ES-I3 (cell line): ENCODE measurements at regions not wholly inside any gene's neighbourhood (a gene's known extent, or its start where the extent isn't known, plus 50 kb on each side); places are given as distances from the start of the nearest gene placed in this dataset.
"Not testable (repeated sequence)": the region's sequence is repeated elsewhere in the genome, so short reads cannot be mapped to it uniquely, and the experiment has no call there.

Experiments
- H3K36me3 ChIP-seq: 2 replicates; pipeline ENCODE4 v1.6.1; 2013; ENCODE audit warnings: mild to moderate bottlenecking, low read length, control low read depth, moderate library complexity; ENCODE audit not compliant: insufficient read depth
- H3K4me1 ChIP-seq: 2 replicates; pipeline ENCODE4 v1.6.1; 2013; ENCODE audit warnings: mild to moderate bottlenecking, control low read depth, low read length; ENCODE audit not compliant: insufficient read depth
- H3K9ac ChIP-seq: 2 replicates; pipeline ENCODE4 v1.6.1; 2013; ENCODE audit warnings: low read depth, mild to moderate bottlenecking, low read length, moderate library complexity
- H3K9me3 ChIP-seq: 2 replicates; pipeline ENCODE4 v1.6.1; 2013; ENCODE audit warnings: mild to moderate bottlenecking, low read length, moderate library complexity; ENCODE audit not compliant: control insufficient read depth, insufficient read depth

DNA sequence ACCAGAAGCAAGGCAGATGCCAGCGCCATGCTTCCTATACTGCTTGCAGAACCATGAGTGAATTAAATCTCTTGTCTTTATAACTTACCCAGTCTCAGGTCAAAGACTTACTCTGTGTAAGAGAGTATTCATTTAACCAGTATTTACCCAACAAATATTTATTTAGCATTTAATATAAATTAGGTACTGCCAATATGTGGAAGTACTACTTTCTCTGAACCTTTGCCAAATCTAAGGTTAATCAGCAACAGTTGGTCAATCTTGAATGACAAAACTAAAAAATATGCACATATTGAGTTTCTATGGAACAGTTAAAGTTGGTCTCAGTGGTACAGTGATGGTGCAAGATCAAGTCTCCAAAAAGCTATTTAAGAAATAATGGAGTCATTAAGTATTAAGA, 155.9 kb upstream of the CCNG1 start:
- Histone ChIP-seq H3K9ac (no peak overlapping the region), H3K36me3 (no peaks in the 10 kb centered on the region), H3K4me1 (no peaks in the 10 kb centered on the region), H3K9me3 (no peaks in the 10 kb centered on the region)

DNA sequence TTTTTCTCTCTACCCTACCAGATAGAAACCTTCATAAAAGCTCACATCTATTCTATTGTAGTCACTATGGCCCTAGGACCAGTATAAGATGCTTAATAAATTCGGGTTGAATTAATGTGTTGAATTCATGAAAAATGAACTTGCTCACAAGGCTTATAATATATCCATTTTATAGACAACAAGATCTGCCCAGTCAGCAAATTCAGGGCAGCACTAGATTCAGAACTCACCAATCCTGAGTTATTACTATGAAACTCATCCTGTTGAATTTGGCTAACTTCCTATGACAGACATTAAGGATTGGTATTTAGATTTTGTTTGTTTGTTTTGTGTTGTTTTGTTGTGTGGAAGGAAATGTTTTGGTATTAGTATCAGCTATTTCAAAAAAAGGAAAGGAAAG, 143.6 kb upstream of the CCNG1 start:
- Histone ChIP-seq H3K36me3 (no peaks in the 10 kb centered on the region), H3K4me1 (no peaks in the 10 kb centered on the region), H3K9me3 (no peaks in the 10 kb centered on the region), H3K9ac (no peak overlapping the region)

DNA sequence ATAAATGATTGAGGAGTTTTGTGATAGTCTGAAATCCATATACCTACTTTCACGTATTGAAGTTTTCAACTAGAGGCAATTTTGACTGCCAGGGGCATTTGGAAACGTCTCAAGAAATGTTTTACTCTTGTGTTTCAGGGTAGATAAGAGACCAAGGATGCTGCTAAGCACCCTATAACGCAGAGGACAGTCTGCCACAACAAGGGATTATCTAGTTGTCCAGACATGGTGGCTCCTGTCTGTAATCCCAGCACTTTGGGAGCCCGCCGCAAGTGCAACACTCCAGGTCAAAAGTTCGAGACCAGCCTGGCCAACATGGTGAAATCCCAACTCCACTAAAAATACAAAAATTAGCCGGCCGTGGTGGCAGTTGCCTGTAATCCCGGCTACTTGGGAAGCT, 133.7 kb upstream of the CCNG1 start:
- H3K36me3 ChIP-seq: no peaks in the 10 kb centered on the region
- no peaks in the 10 kb centered on the region for H3K9me3 ChIP-seq
- H3K9ac ChIP-seq: no peak overlapping the region
- H3K4me1 ChIP-seq: no peaks in the 10 kb centered on the region

DNA sequence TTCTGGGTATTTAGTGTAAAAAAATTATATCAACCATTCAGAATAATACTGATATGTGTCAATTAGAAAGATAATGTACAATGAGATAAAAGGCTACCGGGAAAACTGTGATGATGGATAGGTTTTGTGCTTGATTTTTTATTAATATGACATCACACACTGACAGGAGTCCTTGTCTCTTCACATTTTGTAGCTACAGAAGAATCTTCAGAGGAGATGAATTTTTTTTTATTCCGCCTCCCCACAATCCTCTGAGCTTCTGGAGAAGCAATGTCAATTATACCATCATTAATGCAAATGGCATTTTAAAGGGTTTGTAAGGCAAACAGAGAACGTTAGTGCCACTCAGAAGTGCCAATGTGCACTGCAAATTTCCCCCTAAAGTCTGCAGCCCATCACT, 131.7 kb upstream of the CCNG1 start:
- H3K4me1 ChIP-seq: no peaks in the 10 kb centered on the region
- no peaks in the 10 kb centered on the region; the same call in 1 of the 2 replicates for H3K9me3 ChIP-seq

DNA sequence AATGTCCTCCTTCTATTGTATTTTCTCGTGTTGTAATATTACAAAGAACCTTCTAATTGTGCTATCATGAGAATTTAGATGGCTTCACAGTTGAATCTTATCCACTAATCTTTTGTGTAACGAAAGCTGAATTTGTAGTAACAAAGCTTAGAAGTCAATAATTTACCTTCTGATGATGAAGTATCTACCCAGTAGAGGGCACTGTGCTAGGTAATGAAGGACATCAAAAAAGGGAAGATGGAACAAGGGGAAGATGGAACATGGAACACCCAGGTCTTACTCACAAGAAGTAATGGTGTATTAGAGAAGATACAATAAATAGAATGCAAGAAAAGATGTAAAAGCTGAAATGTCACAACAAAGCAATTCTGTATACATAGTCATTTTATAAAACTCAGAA, 131.0 kb upstream of the CCNG1 start:
- Histone ChIP-seq H3K9me3 (no peaks in the 10 kb centered on the region; the same call in 1 of the 2 replicates), H3K4me1 (no peaks in the 10 kb centered on the region), H3K36me3 (no peaks in the 10 kb centered on the region), H3K9ac (no peak overlapping the region)

More for the DNA sequence above, 131.7 kb upstream of the CCNG1 start:
- Histone ChIP-seq H3K9ac (no peak overlapping the region), H3K36me3 (no peaks in the 10 kb centered on the region)

DNA sequence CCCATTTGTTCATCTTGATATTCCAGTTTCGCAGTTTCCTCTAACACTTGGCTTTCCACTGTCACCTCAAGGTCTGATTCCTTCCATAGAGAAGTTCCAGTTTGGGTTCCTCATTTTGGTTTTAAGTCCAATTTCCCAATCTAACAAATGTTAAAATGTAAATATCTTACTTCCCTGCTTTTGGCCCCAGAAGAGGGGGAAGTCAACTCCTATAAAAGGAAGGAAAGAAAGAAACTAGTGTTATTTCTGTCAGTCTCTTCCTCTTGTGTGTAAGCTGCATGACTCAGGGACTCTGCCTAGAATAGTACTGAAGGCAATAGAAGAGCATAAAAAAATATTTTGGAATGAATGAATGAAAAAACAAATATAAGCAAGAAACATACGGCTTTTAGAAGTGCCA, 127.5 kb upstream of the CCNG1 start:
- no peaks in the 10 kb centered on the region for H3K36me3 ChIP-seq
- no peak overlapping the region for H3K9ac ChIP-seq
- peaks cover 17% of the 10 kb centered on the region for H3K9me3 ChIP-seq
- no peaks in the 10 kb centered on the region; the same call in 1 of the 2 replicates for H3K4me1 ChIP-seq

DNA sequence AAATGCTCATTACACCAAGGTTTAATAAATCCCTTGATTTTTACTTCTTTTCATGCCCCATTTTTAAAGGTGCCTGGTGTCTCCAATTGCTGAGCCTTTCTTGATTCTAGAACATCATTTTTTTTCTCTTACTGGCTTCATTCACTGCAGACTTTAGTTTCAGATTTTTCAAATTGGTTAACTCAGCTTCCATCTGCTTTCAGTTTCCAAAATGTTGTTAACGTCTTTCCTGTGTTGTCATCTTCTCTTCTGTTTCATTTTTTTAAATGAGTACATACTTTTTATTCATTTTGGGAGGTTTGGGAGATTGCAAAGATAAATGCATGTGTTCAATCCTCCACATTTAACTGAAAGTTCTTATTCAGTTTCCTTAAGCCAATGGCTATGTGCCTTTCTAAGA, 126.4 kb upstream of the CCNG1 start:
- H3K9ac ChIP-seq: no peak overlapping the region

DNA sequence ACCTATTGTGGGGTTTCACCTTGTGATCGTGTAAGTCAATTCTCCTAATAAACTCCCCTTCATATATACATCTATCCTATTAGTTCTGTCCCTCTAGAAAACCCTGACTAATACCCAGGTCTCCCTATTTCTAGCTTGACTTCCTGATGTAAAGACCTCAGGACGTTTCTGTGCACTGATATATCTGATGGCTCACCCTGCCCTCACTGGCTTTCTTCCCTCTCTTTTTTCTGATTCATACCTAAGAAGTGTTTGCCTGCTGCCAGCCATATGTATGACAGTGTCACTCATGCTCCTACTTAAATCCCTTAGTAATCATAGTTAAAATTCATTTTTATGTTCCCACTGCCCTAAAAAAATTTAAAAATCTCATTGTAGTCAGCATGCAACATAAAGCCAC, 124.8 kb upstream of the CCNG1 start:
- Histone ChIP-seq H3K9ac (no peak overlapping the region), H3K9me3 (peaks cover 17% of the 10 kb centered on the region), H3K4me1 (no peaks in the 10 kb centered on the region; the same call in 1 of the 2 replicates), H3K36me3 (no peaks in the 10 kb centered on the region)

More for the DNA sequence above, 126.4 kb upstream of the CCNG1 start:
- peaks cover 17% of the 10 kb centered on the region for H3K9me3 ChIP-seq
- H3K4me1 ChIP-seq: no peaks in the 10 kb centered on the region; the same call in 1 of the 2 replicates
- no peaks in the 10 kb centered on the region for H3K36me3 ChIP-seq

DNA sequence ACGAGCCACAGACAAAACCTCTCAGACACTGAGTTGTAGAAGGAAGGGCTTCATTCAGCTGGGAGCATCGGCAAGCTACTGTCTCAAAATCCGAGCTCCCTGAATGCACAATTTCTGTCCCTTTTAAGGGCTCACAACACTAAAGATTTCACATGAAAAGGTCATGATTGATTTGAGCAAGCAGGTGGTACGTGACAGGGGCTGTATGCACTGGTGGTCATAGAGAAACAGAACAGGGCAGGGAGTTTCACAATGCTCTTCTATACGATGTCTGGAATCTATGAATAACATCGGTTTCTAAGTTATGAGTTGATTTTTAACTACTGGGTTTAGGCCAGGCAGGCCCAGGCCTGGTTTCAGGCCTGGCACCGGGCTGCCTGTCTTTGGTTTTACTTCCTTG, 124.3 kb upstream of the CCNG1 start:
- peaks cover 17% of the 10 kb centered on the region for H3K9me3 ChIP-seq
- not testable (repeated sequence) for H3K4me1 ChIP-seq, H3K36me3 ChIP-seq, H3K9ac ChIP-seq

DNA sequence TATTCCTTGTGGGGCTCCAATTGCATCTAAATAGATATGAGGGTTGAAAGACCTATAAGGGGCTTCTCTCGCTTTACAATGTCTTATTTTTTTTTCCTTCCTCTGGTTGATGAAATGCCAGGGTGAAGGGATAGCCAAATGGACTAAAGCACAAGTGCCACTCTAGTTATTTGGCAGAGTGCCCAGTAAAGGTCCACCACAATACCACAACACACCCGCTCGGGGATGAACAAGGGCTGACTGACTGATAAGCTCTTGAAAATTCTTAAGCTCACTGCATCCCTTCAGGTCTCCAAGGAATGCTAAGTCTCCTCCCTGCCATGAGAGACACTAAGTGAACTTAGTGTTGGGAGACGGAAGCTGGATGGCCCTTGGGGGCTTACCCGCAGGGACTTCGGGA, 121.0 kb upstream of the CCNG1 start:
- not testable (repeated sequence) for H3K9ac ChIP-seq, H3K4me1 ChIP-seq, H3K36me3 ChIP-seq
- H3K9me3 ChIP-seq: peaks cover 17% of the 10 kb centered on the region

DNA sequence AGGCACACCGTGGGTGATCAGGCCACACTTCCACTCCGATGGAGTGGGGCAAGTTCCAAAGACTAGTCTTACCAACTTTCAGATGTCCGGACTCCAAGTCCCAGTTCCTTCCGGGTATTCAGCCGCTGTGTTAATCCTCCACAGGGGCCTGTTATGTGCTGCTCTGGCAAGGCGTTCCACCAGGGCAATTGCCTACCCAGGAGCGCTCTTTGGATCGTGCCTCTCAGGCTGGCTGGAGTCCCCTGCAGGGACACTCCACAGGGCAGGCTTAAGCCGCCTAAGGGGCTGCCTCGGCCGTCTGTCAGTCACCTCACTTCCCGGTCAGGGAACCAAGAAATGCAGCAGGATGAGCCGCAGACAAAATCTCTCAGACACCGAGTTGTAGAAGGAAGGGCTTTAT, 118.7 kb upstream of the CCNG1 start:
- H3K36me3 ChIP-seq: no peaks in the 10 kb centered on the region
- H3K9me3 ChIP-seq: peaks cover 4% of the 10 kb centered on the region; the same call in 1 of the 2 replicates
- no peak overlapping the region for H3K9ac ChIP-seq
- H3K4me1 ChIP-seq: no peaks in the 10 kb centered on the region

DNA sequence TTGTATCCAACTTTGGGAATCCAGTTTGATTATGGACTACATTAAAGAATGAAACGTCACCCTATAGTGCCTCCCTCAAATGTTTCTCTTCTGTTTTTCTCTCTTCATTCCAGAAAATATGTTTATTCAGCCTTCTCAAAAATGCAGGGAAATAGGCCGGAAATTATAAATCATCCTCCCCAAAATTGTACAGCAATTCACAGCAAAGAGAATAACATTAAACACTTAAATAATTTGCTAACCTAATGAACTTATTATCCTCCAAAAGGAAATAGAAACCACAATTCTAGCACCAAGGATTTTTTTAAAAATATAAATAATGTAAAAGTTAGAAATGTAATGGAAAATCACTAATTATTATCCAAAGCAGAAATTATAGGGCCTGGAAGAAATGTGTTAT, 115.9 kb upstream of the CCNG1 start:
- peaks cover 8% of the 10 kb centered on the region for H3K4me1 ChIP-seq
- H3K9me3 ChIP-seq: no peaks in the 10 kb centered on the region
- no peak overlapping the region for H3K9ac ChIP-seq
- no peaks in the 10 kb centered on the region for H3K36me3 ChIP-seq

DNA sequence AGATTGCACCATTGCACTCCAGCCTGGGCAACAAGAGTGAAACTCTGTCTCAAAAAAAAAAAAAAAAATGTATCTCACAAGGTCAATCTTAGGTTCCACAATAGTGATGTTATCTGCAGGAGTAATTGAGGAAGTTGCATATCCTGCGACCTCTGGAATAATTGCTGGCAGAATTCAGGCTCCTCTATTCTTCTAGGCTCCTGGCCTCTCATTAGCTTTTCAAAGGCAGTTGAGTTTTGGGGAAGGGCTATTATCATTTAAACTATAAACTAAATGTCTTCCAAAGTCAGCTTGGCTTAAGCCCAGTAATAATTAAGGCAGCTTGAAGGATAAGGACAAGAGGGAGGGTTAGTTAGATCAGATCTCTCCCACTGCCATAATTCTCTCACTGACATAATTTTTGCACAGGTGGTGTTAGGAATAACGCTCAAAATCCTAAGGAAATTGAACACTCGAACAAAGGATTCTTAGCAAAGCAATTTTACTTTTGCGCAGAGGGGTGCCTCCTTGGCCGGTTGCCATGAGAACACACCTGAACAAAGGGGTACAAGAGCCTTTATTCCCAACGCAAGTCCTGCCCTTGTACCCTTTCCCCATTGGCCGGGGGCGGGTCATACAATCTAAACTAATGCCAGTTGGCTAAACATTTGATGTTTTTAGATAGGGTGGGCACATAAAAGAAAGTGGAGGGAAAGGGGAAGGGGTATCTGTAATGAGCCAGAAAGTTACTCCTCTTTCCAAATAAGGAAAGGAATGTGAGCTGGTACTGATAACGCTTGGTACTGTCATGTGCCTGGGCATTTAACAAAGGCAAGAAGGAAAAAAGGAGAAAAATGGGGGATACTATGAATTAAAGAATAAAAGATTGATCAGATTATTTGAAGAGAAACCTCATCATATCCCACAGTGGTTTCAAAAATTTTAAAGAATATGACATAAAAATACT, 106.4 kb upstream of the CCNG1 start:
- Histone ChIP-seq H3K4me1 (peaks cover 20% of the 10 kb centered on the region), H3K9me3 (no peaks in the 10 kb centered on the region; the same call in 1 of the 2 replicates), H3K36me3 (no peaks in the 10 kb centered on the region), H3K9ac (peak overlapping the region; percentile 15; the same call in 1 of the 2 replicates)

DNA sequence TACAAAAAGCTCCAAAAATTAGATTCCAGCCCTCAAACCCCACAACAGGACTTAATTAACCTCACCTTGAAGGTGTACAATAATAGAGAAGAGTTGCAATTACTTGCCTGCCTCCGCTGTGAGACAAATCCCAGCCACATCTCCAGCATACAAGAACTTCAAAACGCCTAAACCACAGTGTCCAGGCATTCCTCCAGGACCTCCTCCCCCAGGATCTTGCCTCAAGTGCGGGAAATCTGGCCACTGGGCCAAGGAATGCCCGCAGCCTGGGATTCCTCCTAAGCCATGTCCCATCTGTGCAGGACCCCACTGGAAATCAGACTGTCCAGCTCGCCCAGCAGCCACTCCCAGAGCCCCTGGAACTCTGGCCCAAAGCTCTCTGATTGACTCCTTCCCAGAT, 101.3 kb upstream of the CCNG1 start:
- H3K9ac ChIP-seq, H3K36me3 ChIP-seq, H3K9me3 ChIP-seq: not testable (repeated sequence)
- peaks cover 12% of the 10 kb centered on the region; the same call in 1 of the 2 replicates for H3K4me1 ChIP-seq

DNA sequence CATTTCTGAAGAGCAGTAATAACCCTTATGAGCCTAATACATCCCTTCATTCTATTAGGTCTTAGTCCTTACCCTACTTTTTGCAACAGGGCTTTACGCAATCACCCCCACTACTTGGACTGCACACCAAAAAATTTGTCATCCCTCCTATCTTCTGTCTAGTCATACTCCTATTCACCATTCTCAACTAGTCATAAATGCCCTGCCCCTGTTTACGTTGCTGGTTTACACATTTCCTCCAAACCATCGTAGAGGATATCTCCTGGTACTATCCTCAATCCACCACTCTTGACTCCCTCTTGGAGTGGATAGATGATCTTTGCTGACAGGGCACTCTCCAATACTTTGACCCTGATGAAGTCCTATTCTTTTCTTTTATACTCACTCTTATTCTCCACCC, 98.2 kb upstream of the CCNG1 start:
- H3K9me3 ChIP-seq: no peaks in the 10 kb centered on the region; the same call in 1 of the 2 replicates
- H3K4me1 ChIP-seq: no peaks in the 10 kb centered on the region
- H3K36me3 ChIP-seq: no peaks in the 10 kb centered on the region
- H3K9ac ChIP-seq: no peak overlapping the region
